Stomach (tissue), 8 donors: ENCODE measurements at regions not wholly inside any gene's neighbourhood (a gene's known extent, or its start where the extent isn't known, plus 50 kb on each side); places are given as distances from the start of the nearest gene placed in this dataset.

Experiments
- DNase-seq, 2 donors: peaks; one replicate each; pipeline versions ENCODE4 v3.0.0 to v3.0.0-alpha.2; 2013 to 2019
- H3K27ac ChIP-seq, 5 donors: fragments of 200-600 bp in 4 of 5; sonication (generic) in 4 of 5; one replicate each; pipeline ENCODE4 v1.5.1; 2013 to 2019; ENCODE audit warnings: mild to moderate bottlenecking in 1 of 5, moderate library complexity in 1 of 5
- H3K27me3 ChIP-seq, 3 donors: fragments of 200-600 bp; sonication (generic); one replicate each; pipeline ENCODE4 v1.5.1; 2017 to 2019; ENCODE audit warnings: mixed run types in 1 of 3
- H3K36me3 ChIP-seq, 4 donors: fragments of 200-600 bp; sonication (generic); 1 replicate in 3 of 4; 2 replicates in 1 of 4; pipeline ENCODE4 v1.5.1; 2016 to 2019
- H3K4me1 ChIP-seq, 4 donors: fragments of 200-600 bp; sonication (generic); one replicate each; pipeline ENCODE4 v1.5.1; 2016 to 2019
- H3K4me3 ChIP-seq, 4 donors: fragments of 200-600 bp; sonication (generic) in 3 of 4; one replicate each; pipeline ENCODE4 v1.5.1; 2016 to 2019; ENCODE audit warnings: mild to moderate bottlenecking in 1 of 4
- H3K9me3 ChIP-seq, 4 donors: fragments of 200-600 bp; sonication (generic); one replicate each; pipeline ENCODE4 v1.5.1; 2016 to 2019
- EP300 ChIP-seq: sonication (generic); formaldehyde crosslinking; IDR thresholded peaks from one replicate; pipeline ENCODE4 v1.6.1; 2017; ENCODE audit warnings: antibody characterized with exemption
- POLR2A ChIP-seq, 4 donors: fragments of 450-650 bp; IDR thresholded peaks; one replicate each; pipeline ENCODE4 v1.6.1; 2016; ENCODE audit warnings: antibody characterized with exemption in 4 of 4, control low read depth in 2 of 4, mild to moderate bottlenecking in 1 of 4, moderate library complexity in 1 of 4
- POLR2AphosphoS5 ChIP-seq, 3 donors: sonication (generic); formaldehyde crosslinking; IDR thresholded peaks; one replicate each; pipeline ENCODE4 v1.6.1; 2016; ENCODE audit warnings: antibody characterized with exemption in 3 of 3
- WGBS, 5 donors: extraction: QIAGEN DNeasy Blood & Tissue Kit in 3 of 5; methylation state at CpG; one replicate each; pipeline versions ENCODE4 v1.1.5 to v1.1.7; 2013 to 2018; 5-methylcytosine and 5-hydroxymethylcytosine counted together
- intact Hi-C: fragments of 100-400 bp; cut with DNase I; formaldehyde crosslinking; loops from one replicate; pipeline ENCODE4 v1.15.1; 2023; ENCODE audit warnings: low total_unique reads
- TF ChIP-seq, protein P1 (sequence below), 7 experiments: fragments of 450-650 bp in 4 of 7; fragments of 200-600 bp in 3 of 7; sonication (generic) in 3 of 7; IDR thresholded peaks; one replicate each; pipeline ENCODE4 v1.5.1; 2016 to 2019; ENCODE audit warnings: antibody characterized with exemption in 7 of 7, control low read depth in 2 of 7, mild to moderate bottlenecking in 1 of 7
- donor health status: healthy with polysubstance abuse.
- donor health status: Bipolar disorder and iron deficiency.
- donor health status: healthy.

- 11 to 22% (median 14%) methylated on average over 13 of the region's 13 CpGs for WGBS, 5 donors
Observed at GRCh38 chr16:7227229-7227721, 105.4 kb upstream of the RBFOX1 start.

GRCh38 chr16:7221157-7221556 is 111.5 kb upstream of the RBFOX1 start:
- TF ChIP-seq POLR2A (IDR thresholded peaks at IDR 0.05): no peak
- no peak for TF ChIP-seq POLR2AphosphoS5 (IDR thresholded peaks at IDR 0.05)
- TF ChIP-seq, protein P1, sequence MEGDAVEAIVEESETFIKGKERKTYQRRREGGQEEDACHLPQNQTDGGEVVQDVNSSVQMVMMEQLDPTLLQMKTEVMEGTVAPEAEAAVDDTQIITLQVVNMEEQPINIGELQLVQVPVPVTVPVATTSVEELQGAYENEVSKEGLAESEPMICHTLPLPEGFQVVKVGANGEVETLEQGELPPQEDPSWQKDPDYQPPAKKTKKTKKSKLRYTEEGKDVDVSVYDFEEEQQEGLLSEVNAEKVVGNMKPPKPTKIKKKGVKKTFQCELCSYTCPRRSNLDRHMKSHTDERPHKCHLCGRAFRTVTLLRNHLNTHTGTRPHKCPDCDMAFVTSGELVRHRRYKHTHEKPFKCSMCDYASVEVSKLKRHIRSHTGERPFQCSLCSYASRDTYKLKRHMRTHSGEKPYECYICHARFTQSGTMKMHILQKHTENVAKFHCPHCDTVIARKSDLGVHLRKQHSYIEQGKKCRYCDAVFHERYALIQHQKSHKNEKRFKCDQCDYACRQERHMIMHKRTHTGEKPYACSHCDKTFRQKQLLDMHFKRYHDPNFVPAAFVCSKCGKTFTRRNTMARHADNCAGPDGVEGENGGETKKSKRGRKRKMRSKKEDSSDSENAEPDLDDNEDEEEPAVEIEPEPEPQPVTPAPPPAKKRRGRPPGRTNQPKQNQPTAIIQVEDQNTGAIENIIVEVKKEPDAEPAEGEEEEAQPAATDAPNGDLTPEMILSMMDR (IDR thresholded peaks at IDR 0.05): no peak
- intact Hi-C loops: no loop called here
- no peaks in the 10 kb centered on the region for H3K36me3 ChIP-seq
- no peak overlapping the region for H3K27ac ChIP-seq
- 77 to 89% (median 84%) methylated on average over 3 of the region's 3 CpGs for WGBS, 5 donors
- no peak for DNase-seq
- H3K4me3 ChIP-seq: no peak overlapping the region
- H3K27me3 ChIP-seq: no peaks in the 10 kb centered on the region
- H3K4me1 ChIP-seq: no peaks in the 10 kb centered on the region
- H3K9me3 ChIP-seq: peaks cover 0 to 3% (median 0%) of the 10 kb centered on the region in 4 donors

More at GRCh38 chr16:7227229-7227721, 105.4 kb upstream of the RBFOX1 start:
- Histone ChIP-seq H3K4me1 (no peaks in the 10 kb centered on the region), H3K27me3 (peaks cover 0 to 6% (median 0%) of the 10 kb centered on the region in 3 donors), H3K4me3 (no peak overlapping the region), H3K27ac (no peak overlapping the region), H3K36me3 (no peaks in the 10 kb centered on the region), H3K9me3 (peaks cover 0 to 13% (median 6%) of the 10 kb centered on the region in 4 donors)
- intact Hi-C loops: no loop called here
- TF ChIP-seq EP300: no peak
- TF ChIP-seq POLR2A (IDR thresholded peaks at IDR 0.05): no peak
- no peak for TF ChIP-seq POLR2AphosphoS5 (IDR thresholded peaks at IDR 0.05)
- TF ChIP-seq, protein P1 (IDR thresholded peaks at IDR 0.05): no peak
- DNase-seq: peak in 1 of 2 donors; percentile 2

GRCh38 chr16:7218936-7219335 is 113.7 kb upstream of the RBFOX1 start:
- intact Hi-C loops: no loop called here
- Histone ChIP-seq H3K36me3 (no peaks in the 10 kb centered on the region), H3K9me3 (no peaks in the 10 kb centered on the region), H3K27me3 (no peaks in the 10 kb centered on the region), H3K4me3 (no peak overlapping the region), H3K27ac (no peak overlapping the region), H3K4me1 (no peaks in the 10 kb centered on the region)
- no peak for DNase-seq
- TF ChIP-seq, protein P1 (IDR thresholded peaks at IDR 0.05): no peak
- WGBS, 5 donors: 5 to 24% (median 19%) methylated on average over 4 of the region's 4 CpGs

DNA sequence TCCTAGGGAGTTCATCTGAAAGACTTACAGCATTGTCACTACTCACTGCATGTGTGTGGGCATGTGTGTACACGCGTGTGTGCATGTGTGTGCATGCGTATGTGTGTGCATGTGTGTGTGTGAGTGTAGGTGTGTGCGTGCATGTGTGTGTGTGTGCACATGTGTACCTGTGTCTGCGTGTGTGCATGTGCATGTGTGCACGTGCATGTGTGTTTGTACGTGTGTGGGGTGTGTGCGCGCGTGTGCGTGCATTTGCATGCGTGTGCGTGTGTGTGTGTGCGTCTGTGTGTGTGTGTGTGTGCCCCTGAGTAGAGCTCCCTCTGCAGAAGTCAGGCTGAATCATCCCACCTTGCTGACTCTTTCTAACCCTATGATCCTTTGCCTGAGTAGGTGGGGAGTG is 114.8 kb upstream of the RBFOX1 start:
- no peak overlapping the region for H3K27ac ChIP-seq
- H3K36me3 ChIP-seq: no peaks in the 10 kb centered on the region
- no peaks in the 10 kb centered on the region for H3K27me3 ChIP-seq
- WGBS, 5 donors: 85 to 94% (median 87%) methylated on average over 14 of the region's 14 CpGs
- H3K4me3 ChIP-seq: no peak overlapping the region
- DNase-seq: no peak
- intact Hi-C loops: no loop called here
- no peaks in the 10 kb centered on the region for H3K4me1 ChIP-seq
- H3K9me3 ChIP-seq: no peaks in the 10 kb centered on the region
- no peak for TF ChIP-seq POLR2AphosphoS5 (IDR thresholded peaks at IDR 0.05)
- TF ChIP-seq EP300: no peak
- no peak for TF ChIP-seq POLR2A (IDR thresholded peaks at IDR 0.05)
- TF ChIP-seq, protein P1 (IDR thresholded peaks at IDR 0.05): no peak
